PC-3 (cell line): ENCODE measurements at regions not wholly inside any gene's neighbourhood (a gene's known extent, or its start where the extent isn't known, plus 50 kb on each side); places are given as distances from the start of the nearest gene placed in this dataset.

Experiments used
- CTCF ChIP-seq: fragments of 300-600 bp; sonication (generic); conservative IDR thresholded peaks from 2 replicates; pipeline ENCODE4 v1.5.1; 2017; ENCODE audit warnings: antibody characterized with exemption, low read depth, mild to moderate bottlenecking, low read length
- EZH2 ChIP-seq: fragments of 300-600 bp; sonication (generic); IDR thresholded peaks from one replicate; pipeline ENCODE4 v1.6.1; 2017; ENCODE audit warnings: antibody characterized with exemption, mild to moderate bottlenecking, low read length; ENCODE audit not compliant: unreplicated experiment

DNA sequence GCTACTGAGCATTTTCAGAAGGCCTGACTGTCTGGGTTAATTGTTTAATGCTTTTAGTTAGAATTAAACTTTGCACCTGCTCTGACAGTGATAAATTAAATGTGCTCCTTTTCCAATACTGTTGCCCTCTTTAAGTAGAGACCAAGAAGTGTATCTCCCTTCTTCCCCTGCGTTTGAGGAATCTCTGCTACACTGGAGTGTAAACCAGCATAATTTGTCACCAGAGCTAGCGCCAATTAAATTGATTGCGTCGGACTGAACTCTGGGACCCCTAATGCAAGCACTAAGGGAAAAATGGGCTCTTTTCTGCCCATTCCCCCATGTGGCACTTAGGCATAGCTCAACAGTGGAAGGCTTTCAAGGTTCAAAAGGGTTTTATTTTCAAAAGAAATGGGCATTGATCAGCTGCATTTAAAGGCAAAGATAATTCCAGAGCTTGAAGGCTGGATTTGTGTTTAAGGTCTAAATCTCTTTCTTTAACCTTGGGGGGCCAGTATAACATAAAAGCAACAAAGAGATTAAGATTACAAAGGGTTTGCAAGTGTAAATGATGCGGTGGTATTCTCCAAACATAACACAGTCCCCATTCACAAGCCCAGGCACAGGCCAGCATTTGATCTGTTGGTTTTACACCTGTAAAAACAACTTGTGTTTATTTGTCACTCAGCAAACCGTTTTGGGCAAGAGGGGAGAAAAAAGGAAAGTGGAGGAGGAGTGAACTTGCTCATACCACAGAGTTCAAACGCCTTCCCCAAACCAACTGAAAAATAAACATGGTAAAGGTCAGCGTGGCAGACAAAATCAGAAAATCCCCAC lies 427.6 kb downstream of the BCL11A start:
- TF ChIP-seq CTCF: no peak
- no peak for TF ChIP-seq EZH2
